ENCODE measurements at regions not wholly inside any gene's neighbourhood (a gene's known extent, or its start where the extent isn't known, plus 50 kb on each side); places are given as distances from the start of the nearest gene placed in this dataset.
"Not testable (repeated sequence)": the region's sequence is repeated elsewhere in the genome, so short reads cannot be mapped to it uniquely, and the experiment has no call there.

DNA sequence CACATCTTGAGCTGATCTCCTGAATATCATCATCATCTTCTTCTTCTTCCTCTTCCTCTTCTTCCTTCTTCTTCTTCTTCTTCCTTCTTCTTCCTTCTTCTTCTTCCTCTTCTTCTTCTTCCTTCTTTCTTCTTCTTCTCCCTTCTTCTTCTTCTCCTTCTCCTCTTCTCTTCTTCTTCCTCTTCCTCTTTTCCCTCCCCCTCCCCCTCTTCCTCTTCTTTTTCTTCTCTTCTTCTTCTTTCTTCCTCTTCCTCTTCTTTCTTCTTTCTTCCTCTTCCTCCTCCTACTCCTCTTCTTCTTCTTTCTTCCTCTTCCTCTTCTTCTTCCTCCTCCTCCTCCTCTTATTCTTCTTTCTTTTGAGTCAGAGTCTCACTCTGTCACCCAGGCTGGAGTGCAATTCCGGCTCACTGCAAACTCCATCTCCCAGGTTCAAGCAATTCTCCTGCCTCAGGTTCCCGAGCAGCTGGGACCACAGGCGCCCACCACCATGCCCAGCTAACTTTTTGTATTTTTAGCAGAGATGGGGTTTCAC, 197.9 kb upstream of the NANOGP8 start:
- Histone ChIP-seq H3K4me3 (ENCODE audit: low read depth in 1 of 2, low read length in 2 of 2) (no peak overlapping the region), H3K36me3 (ENCODE audit: control insufficient read depth in 1 of 2, insufficient read depth in 2 of 2, low read length in 2 of 2) (no peaks in the 10 kb centered on the region), H3K4me1 (ENCODE audit: control insufficient read depth in 1 of 2, insufficient read depth in 2 of 2, low read length in 2 of 2) (no peaks in the 10 kb centered on the region), H3K9me3 (ENCODE audit: control insufficient read depth in 1 of 2, low read length in 2 of 2) (peaks cover 0 to 8% of the 10 kb centered on the region in 2 donors), H3K27ac (ENCODE audit: low read length) (no peak overlapping the region), H3K27me3 (ENCODE audit: low read depth, low read length) (no peaks in the 10 kb centered on the region)

DNA sequence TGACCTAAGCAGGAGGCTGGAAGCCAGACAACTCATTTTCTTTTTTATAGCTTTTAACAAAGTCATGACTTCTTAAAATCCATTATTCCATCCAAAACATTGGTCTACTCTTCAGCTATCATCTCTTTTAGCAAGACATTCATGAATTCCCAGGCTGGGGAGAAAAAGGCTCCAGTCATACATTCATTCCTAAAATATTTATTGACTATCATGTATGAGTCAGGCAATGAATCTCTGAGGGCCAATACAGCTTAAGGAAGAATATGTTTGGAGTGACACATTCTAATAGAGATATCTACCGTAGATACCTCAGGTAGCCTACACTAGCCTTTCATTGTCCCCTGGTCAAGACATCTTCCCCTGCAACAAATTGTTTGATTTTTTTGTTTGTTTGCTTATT, 196.4 kb upstream of the NANOGP8 start:
- no peak overlapping the region for H3K27ac ChIP-seq (ENCODE audit: low read length)
- H3K36me3 ChIP-seq (ENCODE audit: control insufficient read depth in 1 of 2, insufficient read depth in 2 of 2, low read length in 2 of 2) = no peaks in the 10 kb centered on the region
- H3K27me3 ChIP-seq (ENCODE audit: low read depth, low read length) = no peaks in the 10 kb centered on the region
- H3K4me3 ChIP-seq (ENCODE audit: low read depth in 1 of 2, low read length in 2 of 2) = no peak overlapping the region
- no peaks in the 10 kb centered on the region for H3K4me1 ChIP-seq (ENCODE audit: control insufficient read depth in 1 of 2, insufficient read depth in 2 of 2, low read length in 2 of 2)
- peaks cover 0 to 18% of the 10 kb centered on the region in 2 donors for H3K9me3 ChIP-seq (ENCODE audit: control insufficient read depth in 1 of 2, low read length in 2 of 2)

DNA sequence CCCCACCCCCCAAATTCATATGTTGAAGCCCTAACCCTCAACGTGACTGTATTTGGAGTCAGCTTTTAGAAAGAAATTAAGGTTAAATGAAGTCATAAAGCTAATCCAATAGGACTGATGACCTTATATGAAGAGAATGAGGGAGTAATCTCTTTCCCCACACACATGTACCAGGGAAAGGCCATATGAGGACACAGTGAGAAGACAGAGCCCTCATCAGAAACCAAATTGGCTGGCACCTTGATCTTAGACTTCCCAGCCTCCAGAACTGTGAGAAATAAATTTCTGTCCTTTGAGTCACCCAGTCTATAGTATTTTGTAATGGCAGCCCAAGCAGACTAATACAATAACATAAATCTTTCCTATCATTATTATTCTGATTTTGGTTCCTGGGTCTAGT, 194.7 kb upstream of the NANOGP8 start:
- H3K36me3 ChIP-seq (ENCODE audit: control insufficient read depth in 1 of 2, insufficient read depth in 2 of 2, low read length in 2 of 2) = no peaks in the 10 kb centered on the region
- H3K27me3 ChIP-seq (ENCODE audit: low read depth, low read length) = no peaks in the 10 kb centered on the region
- H3K4me1 ChIP-seq (ENCODE audit: control insufficient read depth in 1 of 2, insufficient read depth in 2 of 2, low read length in 2 of 2) = no peaks in the 10 kb centered on the region
- no peak overlapping the region for H3K27ac ChIP-seq (ENCODE audit: low read length)
- peaks cover 0 to 18% of the 10 kb centered on the region in 2 donors for H3K9me3 ChIP-seq (ENCODE audit: control insufficient read depth in 1 of 2, low read length in 2 of 2)
- no peak overlapping the region for H3K4me3 ChIP-seq (ENCODE audit: low read depth in 1 of 2, low read length in 2 of 2)

DNA sequence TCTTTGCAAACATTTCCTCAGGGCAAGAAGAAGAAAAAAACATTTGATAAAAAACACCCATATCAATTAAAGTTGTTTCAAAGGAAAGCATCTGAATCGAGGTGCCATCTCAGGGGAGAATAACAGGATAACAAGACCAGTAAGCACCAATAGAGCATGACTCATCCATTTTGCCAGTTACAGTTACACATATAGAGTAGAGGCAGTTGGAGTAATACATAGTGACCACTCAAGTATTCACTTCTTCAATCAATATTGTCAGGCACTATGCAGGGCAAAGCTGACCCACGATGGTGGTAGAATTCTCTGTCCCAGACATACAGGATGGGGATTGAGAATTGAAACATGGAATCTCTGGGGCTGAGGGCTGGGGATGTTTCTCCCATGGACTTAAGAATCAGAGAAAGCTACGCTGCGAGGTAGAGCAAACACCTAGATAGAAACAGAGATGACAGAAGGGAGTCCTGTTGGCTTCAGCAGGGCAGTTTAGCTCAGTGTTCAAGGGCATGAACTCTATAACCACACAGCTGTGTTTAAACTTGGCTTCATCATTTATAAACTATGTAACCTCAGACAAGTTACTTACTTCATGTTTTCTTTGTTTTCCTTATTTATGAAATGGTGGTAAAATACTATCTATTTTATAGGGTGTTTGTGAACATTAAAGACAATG, 186.4 kb upstream of the NANOGP8 start:
- H3K4me1 ChIP-seq (ENCODE audit: control insufficient read depth in 1 of 2, insufficient read depth in 2 of 2, low read length in 2 of 2) = no peaks in the 10 kb centered on the region
- no peak overlapping the region for H3K4me3 ChIP-seq (ENCODE audit: low read depth in 1 of 2, low read length in 2 of 2)
- H3K36me3 ChIP-seq (ENCODE audit: control insufficient read depth in 1 of 2, insufficient read depth in 2 of 2, low read length in 2 of 2) = no peaks in the 10 kb centered on the region
- no peaks in the 10 kb centered on the region for H3K9me3 ChIP-seq (ENCODE audit: control insufficient read depth in 1 of 2, low read length in 2 of 2)
- H3K27me3 ChIP-seq (ENCODE audit: low read depth, low read length) = no peaks in the 10 kb centered on the region
- H3K27ac ChIP-seq (ENCODE audit: low read length) = no peak overlapping the region

DNA sequence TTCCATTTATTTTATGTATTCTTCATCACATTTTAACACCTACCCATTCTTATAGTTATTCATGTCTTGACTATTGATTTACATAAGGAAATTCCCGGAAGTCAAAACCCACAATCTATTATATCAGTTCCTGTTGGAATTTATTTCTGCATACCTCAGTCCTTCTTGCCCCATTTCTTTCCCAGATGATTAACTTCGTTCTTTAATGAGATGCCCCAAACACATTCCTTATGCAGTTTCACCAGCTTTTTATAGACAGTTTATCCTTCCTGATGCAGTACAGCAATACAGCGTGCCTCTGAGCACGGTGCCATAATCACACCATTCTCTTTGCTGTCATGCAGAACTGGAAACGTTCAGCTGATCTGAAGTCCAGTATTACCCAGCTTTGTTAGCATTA, 175.8 kb upstream of the NANOGP8 start:
- H3K9me3 ChIP-seq (ENCODE audit: control insufficient read depth in 1 of 2, low read length in 2 of 2) = no peaks in the 10 kb centered on the region
- H3K36me3 ChIP-seq (ENCODE audit: control insufficient read depth in 1 of 2, insufficient read depth in 2 of 2, low read length in 2 of 2) = no peaks in the 10 kb centered on the region
- no peak overlapping the region for H3K27ac ChIP-seq (ENCODE audit: low read length)
- no peaks in the 10 kb centered on the region for H3K4me1 ChIP-seq (ENCODE audit: control insufficient read depth in 1 of 2, insufficient read depth in 2 of 2, low read length in 2 of 2)
- H3K27me3 ChIP-seq (ENCODE audit: low read depth, low read length) = no peaks in the 10 kb centered on the region
- no peak overlapping the region for H3K4me3 ChIP-seq (ENCODE audit: low read depth in 1 of 2, low read length in 2 of 2)

DNA sequence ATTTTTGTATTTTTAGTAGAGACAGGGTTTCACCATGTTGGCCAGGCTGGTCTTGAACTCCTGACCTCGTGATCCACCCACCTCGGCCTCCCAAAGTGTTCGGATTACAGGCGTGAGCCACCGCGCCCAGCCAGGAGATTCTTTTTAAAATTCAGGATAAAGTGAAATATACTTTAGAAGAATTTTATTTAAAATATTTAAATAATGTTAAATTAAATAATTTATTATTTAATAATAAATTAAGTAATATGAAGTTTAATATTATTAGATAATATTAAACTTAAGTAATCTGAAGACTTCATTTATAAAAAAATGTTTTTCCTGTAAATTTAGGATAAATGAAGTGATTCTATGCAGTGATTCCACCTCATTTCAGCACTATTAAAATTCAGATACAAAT, 175.2 kb upstream of the NANOGP8 start:
- not testable (repeated sequence) for H3K9me3 ChIP-seq (ENCODE audit: control insufficient read depth in 1 of 2, low read length in 2 of 2); H3K4me3 ChIP-seq (ENCODE audit: low read depth in 1 of 2, low read length in 2 of 2); H3K36me3 ChIP-seq (ENCODE audit: control insufficient read depth in 1 of 2, insufficient read depth in 2 of 2, low read length in 2 of 2); H3K27me3 ChIP-seq (ENCODE audit: low read depth, low read length); H3K4me1 ChIP-seq (ENCODE audit: control insufficient read depth in 1 of 2, insufficient read depth in 2 of 2, low read length in 2 of 2); H3K27ac ChIP-seq (ENCODE audit: low read length)

DNA sequence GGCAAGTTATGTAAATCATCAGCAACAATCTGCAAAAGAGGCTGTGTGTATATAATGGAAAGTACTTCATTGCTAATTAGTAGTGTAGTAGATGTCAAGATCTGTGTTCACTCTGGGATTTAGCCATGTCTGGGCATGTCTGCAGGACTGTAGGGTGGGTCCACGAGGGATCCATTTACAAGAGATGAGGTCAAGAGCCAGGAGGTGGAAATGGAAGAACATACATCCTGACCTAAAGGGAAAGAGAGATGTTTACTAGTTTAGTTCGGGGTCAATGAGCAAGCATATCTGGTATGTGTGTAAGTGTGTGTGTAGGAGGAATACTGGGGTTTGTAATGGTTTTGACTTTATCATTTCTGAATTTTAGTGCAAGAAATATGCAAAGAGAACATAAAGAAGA, 171.5 kb upstream of the NANOGP8 start:
- Histone ChIP-seq H3K27me3 (ENCODE audit: low read depth, low read length) (no peaks in the 10 kb centered on the region), H3K9me3 (ENCODE audit: control insufficient read depth in 1 of 2, low read length in 2 of 2) (no peaks in the 10 kb centered on the region), H3K4me1 (ENCODE audit: control insufficient read depth in 1 of 2, insufficient read depth in 2 of 2, low read length in 2 of 2) (no peaks in the 10 kb centered on the region), H3K4me3 (ENCODE audit: low read depth in 1 of 2, low read length in 2 of 2) (no peak overlapping the region), H3K36me3 (ENCODE audit: control insufficient read depth in 1 of 2, insufficient read depth in 2 of 2, low read length in 2 of 2) (no peaks in the 10 kb centered on the region), H3K27ac (ENCODE audit: low read length) (no peak overlapping the region)

DNA sequence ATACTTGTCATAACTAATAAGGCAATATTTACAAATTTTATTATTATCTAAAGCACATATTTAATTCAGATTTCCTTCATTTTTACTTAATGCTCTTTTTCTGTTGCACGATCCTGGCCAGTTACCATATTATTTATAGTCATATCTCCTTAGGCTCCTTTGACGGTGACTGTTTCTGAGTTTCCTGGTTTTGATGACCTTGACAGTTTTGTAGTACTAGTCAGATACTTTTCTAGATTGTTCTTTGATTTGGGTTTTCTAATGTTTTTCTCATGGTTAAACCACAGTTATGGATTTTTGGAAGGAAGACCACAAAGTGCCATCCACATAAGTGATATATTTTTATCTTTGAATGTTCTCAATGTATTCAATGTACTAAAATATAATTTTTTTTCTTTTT, 171.0 kb upstream of the NANOGP8 start:
- no peaks in the 10 kb centered on the region for H3K36me3 ChIP-seq (ENCODE audit: control insufficient read depth in 1 of 2, insufficient read depth in 2 of 2, low read length in 2 of 2)
- H3K9me3 ChIP-seq (ENCODE audit: control insufficient read depth in 1 of 2, low read length in 2 of 2) = no peaks in the 10 kb centered on the region
- H3K27ac ChIP-seq (ENCODE audit: low read length) = no peak overlapping the region
- H3K27me3 ChIP-seq (ENCODE audit: low read depth, low read length) = no peaks in the 10 kb centered on the region
- H3K4me1 ChIP-seq (ENCODE audit: control insufficient read depth in 1 of 2, insufficient read depth in 2 of 2, low read length in 2 of 2) = no peaks in the 10 kb centered on the region
- H3K4me3 ChIP-seq (ENCODE audit: low read depth in 1 of 2, low read length in 2 of 2) = no peak overlapping the region

DNA sequence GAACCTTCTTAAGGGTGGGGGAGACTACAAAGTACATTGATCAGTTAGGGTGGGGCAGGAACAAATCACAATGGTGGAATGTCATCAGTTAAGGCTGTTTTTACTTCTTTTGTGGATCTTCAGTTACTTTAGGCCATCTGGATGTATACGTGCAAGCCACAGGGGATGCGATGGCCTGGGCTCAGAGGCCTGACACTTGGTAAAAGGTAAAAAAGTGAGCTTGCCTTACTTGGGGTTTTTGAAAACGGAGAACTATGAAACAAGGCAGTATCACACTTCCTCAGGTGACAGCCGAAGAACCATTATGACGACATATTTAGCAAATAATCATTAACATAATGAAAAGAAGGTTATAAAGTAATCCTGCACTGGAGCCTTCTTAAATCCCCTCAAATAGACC, 169.8 kb upstream of the NANOGP8 start:
- not testable (repeated sequence) for H3K36me3 ChIP-seq (ENCODE audit: control insufficient read depth in 1 of 2, insufficient read depth in 2 of 2, low read length in 2 of 2); H3K4me3 ChIP-seq (ENCODE audit: low read depth in 1 of 2, low read length in 2 of 2); H3K27ac ChIP-seq (ENCODE audit: low read length); H3K27me3 ChIP-seq (ENCODE audit: low read depth, low read length); H3K4me1 ChIP-seq (ENCODE audit: control insufficient read depth in 1 of 2, insufficient read depth in 2 of 2, low read length in 2 of 2); H3K9me3 ChIP-seq (ENCODE audit: control insufficient read depth in 1 of 2, low read length in 2 of 2)

DNA sequence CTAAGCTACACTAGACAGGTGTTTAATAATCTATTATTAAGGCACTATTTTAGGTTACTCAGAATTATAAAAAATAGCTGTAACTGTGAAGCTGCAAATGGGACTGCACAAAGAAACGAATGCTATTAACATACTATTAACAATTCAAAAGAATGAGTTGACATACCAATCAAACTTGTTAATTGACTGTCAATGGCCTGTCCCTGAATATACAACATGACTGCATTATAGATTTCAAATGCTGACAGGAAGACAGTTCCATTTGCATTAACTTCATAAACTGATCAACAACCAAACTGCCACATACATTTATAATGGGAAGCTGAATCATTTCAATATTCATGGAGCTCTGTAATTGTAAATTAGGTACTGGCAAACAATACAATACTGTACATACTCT, 169.0 kb upstream of the NANOGP8 start:
- no peak overlapping the region for H3K27ac ChIP-seq (ENCODE audit: low read length)
- H3K27me3 ChIP-seq (ENCODE audit: low read depth, low read length) = no peaks in the 10 kb centered on the region
- H3K9me3 ChIP-seq (ENCODE audit: control insufficient read depth in 1 of 2, low read length in 2 of 2) = no peaks in the 10 kb centered on the region
- H3K4me1 ChIP-seq (ENCODE audit: control insufficient read depth in 1 of 2, insufficient read depth in 2 of 2, low read length in 2 of 2) = no peaks in the 10 kb centered on the region
- H3K36me3 ChIP-seq (ENCODE audit: control insufficient read depth in 1 of 2, insufficient read depth in 2 of 2, low read length in 2 of 2) = no peaks in the 10 kb centered on the region
- no peak overlapping the region for H3K4me3 ChIP-seq (ENCODE audit: low read depth in 1 of 2, low read length in 2 of 2)

DNA sequence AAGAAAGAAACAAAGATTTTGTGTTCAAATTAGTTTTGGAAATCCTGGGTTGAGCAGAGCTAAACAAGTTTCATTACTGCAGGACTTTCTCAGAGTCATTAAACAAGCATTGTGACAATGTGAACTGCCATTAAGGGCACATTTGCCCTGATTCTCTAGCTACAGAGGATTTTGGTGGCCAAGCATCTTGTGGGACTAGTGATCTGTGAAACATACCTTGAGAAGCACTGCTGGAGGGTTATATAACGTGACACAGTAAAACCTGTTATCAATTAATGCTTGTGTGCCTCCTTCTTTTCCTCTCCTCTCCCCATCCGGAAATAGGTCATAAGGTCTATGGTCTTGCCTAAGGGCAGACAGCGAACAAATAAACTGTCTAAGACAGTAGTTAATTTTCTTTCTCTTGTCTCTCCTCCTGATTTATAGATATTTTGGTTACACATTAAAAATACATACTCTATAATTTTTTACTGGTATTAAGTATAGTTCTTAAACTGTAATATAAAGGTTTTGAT, 167.3 kb upstream of the NANOGP8 start:
- H3K4me3 ChIP-seq (ENCODE audit: low read depth in 1 of 2, low read length in 2 of 2) = no peak overlapping the region
- H3K27me3 ChIP-seq (ENCODE audit: low read depth, low read length) = no peaks in the 10 kb centered on the region
- H3K27ac ChIP-seq (ENCODE audit: low read length) = no peak overlapping the region
- no peaks in the 10 kb centered on the region for H3K36me3 ChIP-seq (ENCODE audit: control insufficient read depth in 1 of 2, insufficient read depth in 2 of 2, low read length in 2 of 2)
- H3K4me1 ChIP-seq (ENCODE audit: control insufficient read depth in 1 of 2, insufficient read depth in 2 of 2, low read length in 2 of 2) = no peaks in the 10 kb centered on the region
- no peaks in the 10 kb centered on the region for H3K9me3 ChIP-seq (ENCODE audit: control insufficient read depth in 1 of 2, low read length in 2 of 2)

DNA sequence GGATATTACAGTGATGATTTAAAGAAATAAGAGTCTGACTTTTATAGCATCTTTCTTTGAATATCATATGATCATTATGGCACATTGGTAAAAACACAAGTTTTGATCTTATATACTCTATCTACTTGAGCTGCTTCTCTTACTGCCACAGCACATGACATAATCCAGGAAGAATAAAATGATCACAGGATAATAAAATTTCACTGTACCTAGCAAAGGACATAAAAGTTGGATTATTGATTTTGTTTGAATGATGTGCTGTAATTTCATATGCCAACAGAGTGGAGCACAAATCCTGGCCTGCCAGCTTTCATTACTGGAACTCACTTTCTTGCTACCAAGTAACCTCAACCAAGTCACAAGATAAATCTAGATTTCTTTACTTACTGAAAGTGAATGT, 162.1 kb upstream of the NANOGP8 start:
- no peaks in the 10 kb centered on the region for H3K27me3 ChIP-seq (ENCODE audit: low read depth, low read length)
- no peak overlapping the region for H3K4me3 ChIP-seq (ENCODE audit: low read depth in 1 of 2, low read length in 2 of 2)
- H3K9me3 ChIP-seq (ENCODE audit: control insufficient read depth in 1 of 2, low read length in 2 of 2) = no peaks in the 10 kb centered on the region
- H3K36me3 ChIP-seq (ENCODE audit: control insufficient read depth in 1 of 2, insufficient read depth in 2 of 2, low read length in 2 of 2) = no peaks in the 10 kb centered on the region
- no peaks in the 10 kb centered on the region for H3K4me1 ChIP-seq (ENCODE audit: control insufficient read depth in 1 of 2, insufficient read depth in 2 of 2, low read length in 2 of 2)
- H3K27ac ChIP-seq (ENCODE audit: low read length) = no peak overlapping the region
